Fibroblast of lung (primary cell): ENCODE measurements at regions not wholly inside any gene's neighbourhood (a gene's known extent, or its start where the extent isn't known, plus 50 kb on each side); places are given as distances from the start of the nearest gene placed in this dataset.

ENCODE experiments used
- DNase-seq, 2 donors: peaks; one replicate each; pipeline versions ENCODE4 v3.0.0 to v3.0.0-alpha.2; 2010; ENCODE audit warnings: low read depth in 2 of 2
- H2AFZ ChIP-seq: 2 replicates; pipeline ENCODE4 v1.5.1; 2012; ENCODE audit warnings: low read length, control low read depth, inconsistent platforms
- H3K27ac ChIP-seq: 2 replicates; pipeline ENCODE4 v1.5.1; 2011; ENCODE audit warnings: low read length, control low read depth; ENCODE audit not compliant: insufficient read depth
- H3K27me3 ChIP-seq: 2 replicates; pipeline ENCODE4 v1.5.1; 2011; ENCODE audit warnings: mild to moderate bottlenecking, low read length; ENCODE audit not compliant: control insufficient read depth, insufficient read depth
- H3K36me3 ChIP-seq: 2 replicates; pipeline ENCODE4 v1.5.1; 2011; ENCODE audit warnings: low read length; ENCODE audit not compliant: control insufficient read depth, insufficient read depth
- H3K4me1 ChIP-seq: 2 replicates; pipeline ENCODE4 v1.5.1; 2011; ENCODE audit warnings: low read length; ENCODE audit not compliant: control insufficient read depth, insufficient read depth; ENCODE audit errors: extremely low read depth
- H3K4me2 ChIP-seq: 2 replicates; pipeline ENCODE4 v1.5.1; 2011; ENCODE audit warnings: low read length, control low read depth; ENCODE audit not compliant: insufficient read depth; ENCODE audit errors: extremely low read depth
- H3K4me3 ChIP-seq, 4 experiments: fragments of 200-600 bp in 1 of 4; sonication (generic) in 1 of 4; replicated peaks in 1 of 4; 2 replicates each; pipeline ENCODE4 v1.5.1; 2011 to 2016; ENCODE audit warnings: low read length in 4 of 4, low read depth in 3 of 4, mild to moderate bottlenecking in 3 of 4, control low read depth in 2 of 4, inconsistent platforms in 1 of 4, mixed read lengths in 1 of 4; ENCODE audit not compliant: insufficient read depth in 1 of 4; ENCODE audit errors: control extremely low read depth in 1 of 4
- H3K79me2 ChIP-seq: 2 replicates; pipeline ENCODE4 v1.5.1; 2012; ENCODE audit warnings: mild to moderate bottlenecking, low read length, inconsistent platforms; ENCODE audit not compliant: control insufficient read depth, insufficient read depth
- H3K9ac ChIP-seq: 2 replicates; pipeline ENCODE4 v1.5.1; 2011; ENCODE audit warnings: mild to moderate bottlenecking, low read length, control low read depth; ENCODE audit not compliant: insufficient read depth
- H3K9me3 ChIP-seq: 2 replicates; pipeline ENCODE4 v1.5.1; 2012; ENCODE audit warnings: low read depth, low read length; ENCODE audit not compliant: control insufficient read depth, insufficient read depth
- H4K20me1 ChIP-seq: 2 replicates; pipeline ENCODE4 v1.5.1; 2011; ENCODE audit warnings: low read length; ENCODE audit not compliant: control insufficient read depth, insufficient read depth; ENCODE audit errors: extremely low read depth
- EZH2 ChIP-seq: IDR thresholded peaks from 2 replicates; pipeline ENCODE4 v1.5.1; 2012; ENCODE audit warnings: low read length, control low read depth, mild to moderate bottlenecking; ENCODE audit errors: missing control alignments
- TF ChIP-seq, protein P1 (sequence below), 2 donors: IDR thresholded peaks in 1 of 2; conservative IDR thresholded peaks in 1 of 2; 1 replicate in 1 of 2; 2 replicates in 1 of 2; pipeline ENCODE4 v1.5.1; 2011 to 2012; ENCODE audit warnings: low read length in 2 of 2, control low read depth in 1 of 2, inconsistent platforms in 1 of 2, low read depth in 1 of 2, mild to moderate bottlenecking in 1 of 2

DNA sequence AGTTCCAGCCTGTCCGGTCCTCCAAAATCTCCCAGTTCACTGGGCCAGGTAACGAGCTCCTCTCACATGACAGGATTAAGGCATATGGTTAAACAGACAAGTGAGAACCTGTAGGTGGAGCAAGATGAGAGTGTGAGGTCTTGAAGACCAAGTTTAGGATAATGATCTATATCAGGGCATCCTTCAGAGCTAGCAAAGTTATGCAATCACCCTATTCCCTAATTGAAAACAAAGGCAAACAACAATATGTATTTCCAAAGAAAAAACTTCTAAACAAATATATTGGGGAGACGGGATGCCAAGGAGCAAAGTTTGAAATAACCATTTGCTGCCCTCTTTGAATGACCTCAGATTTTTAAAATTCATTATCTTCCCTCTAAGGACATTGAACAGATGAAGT, 571.2 kb downstream of the BCL11B start:
- H3K27me3 ChIP-seq: no peaks in the 10 kb centered on the region
- no peak overlapping the region for H2AFZ ChIP-seq
- TF ChIP-seq, protein P1, sequence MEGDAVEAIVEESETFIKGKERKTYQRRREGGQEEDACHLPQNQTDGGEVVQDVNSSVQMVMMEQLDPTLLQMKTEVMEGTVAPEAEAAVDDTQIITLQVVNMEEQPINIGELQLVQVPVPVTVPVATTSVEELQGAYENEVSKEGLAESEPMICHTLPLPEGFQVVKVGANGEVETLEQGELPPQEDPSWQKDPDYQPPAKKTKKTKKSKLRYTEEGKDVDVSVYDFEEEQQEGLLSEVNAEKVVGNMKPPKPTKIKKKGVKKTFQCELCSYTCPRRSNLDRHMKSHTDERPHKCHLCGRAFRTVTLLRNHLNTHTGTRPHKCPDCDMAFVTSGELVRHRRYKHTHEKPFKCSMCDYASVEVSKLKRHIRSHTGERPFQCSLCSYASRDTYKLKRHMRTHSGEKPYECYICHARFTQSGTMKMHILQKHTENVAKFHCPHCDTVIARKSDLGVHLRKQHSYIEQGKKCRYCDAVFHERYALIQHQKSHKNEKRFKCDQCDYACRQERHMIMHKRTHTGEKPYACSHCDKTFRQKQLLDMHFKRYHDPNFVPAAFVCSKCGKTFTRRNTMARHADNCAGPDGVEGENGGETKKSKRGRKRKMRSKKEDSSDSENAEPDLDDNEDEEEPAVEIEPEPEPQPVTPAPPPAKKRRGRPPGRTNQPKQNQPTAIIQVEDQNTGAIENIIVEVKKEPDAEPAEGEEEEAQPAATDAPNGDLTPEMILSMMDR (conservative IDR thresholded peaks at IDR 0.05 in 1 of 2, IDR thresholded peaks at IDR 0.05 in 1 of 2; ENCODE audit: low read depth in 1 of 2, low read length in 2 of 2): no peak
- TF ChIP-seq EZH2: no peak
- no peak for DNase-seq
- no peaks in the 10 kb centered on the region for H3K4me1 ChIP-seq
- H3K79me2 ChIP-seq: no peaks in the 10 kb centered on the region
- no peaks in the 10 kb centered on the region for H3K36me3 ChIP-seq
- H4K20me1 ChIP-seq: no peaks in the 10 kb centered on the region
- H3K4me3 ChIP-seq: no peak overlapping the region
- H3K9me3 ChIP-seq: no peaks in the 10 kb centered on the region
- H3K4me2 ChIP-seq: no peak overlapping the region
- H3K27ac ChIP-seq: no peak overlapping the region
- no peak overlapping the region for H3K9ac ChIP-seq

DNA sequence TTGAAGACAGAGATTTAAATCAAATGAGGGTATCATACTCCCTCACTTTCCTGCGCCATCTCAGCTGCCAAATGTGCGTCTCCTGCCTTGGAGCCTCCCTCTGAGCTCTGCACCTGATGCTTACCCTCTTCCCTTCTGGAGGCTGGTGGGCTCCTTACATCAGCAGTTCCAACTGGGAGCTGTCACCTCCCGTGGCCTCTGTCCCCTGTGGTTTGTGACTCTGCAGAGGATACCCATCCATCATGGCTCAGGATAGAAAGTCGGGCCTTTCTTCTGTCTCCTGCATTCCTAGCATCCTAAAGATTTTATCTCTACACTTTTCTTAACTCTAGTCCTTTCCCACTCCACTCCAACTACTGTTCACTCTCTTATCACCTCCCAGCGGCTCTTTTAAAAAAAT, 570.6 kb downstream of the BCL11B start:
- no peak overlapping the region for H3K4me3 ChIP-seq
- H3K4me1 ChIP-seq: no peaks in the 10 kb centered on the region
- H3K27ac ChIP-seq: no peak overlapping the region
- DNase-seq: no peak
- no peak overlapping the region for H3K4me2 ChIP-seq
- H4K20me1 ChIP-seq: no peaks in the 10 kb centered on the region
- no peaks in the 10 kb centered on the region for H3K79me2 ChIP-seq
- no peaks in the 10 kb centered on the region for H3K9me3 ChIP-seq
- H3K27me3 ChIP-seq: no peaks in the 10 kb centered on the region
- TF ChIP-seq, protein P1 (conservative IDR thresholded peaks at IDR 0.05 in 1 of 2, IDR thresholded peaks at IDR 0.05 in 1 of 2; ENCODE audit: low read depth in 1 of 2, low read length in 2 of 2): no peak
- no peak for TF ChIP-seq EZH2
- H3K36me3 ChIP-seq: no peaks in the 10 kb centered on the region
- H2AFZ ChIP-seq: no peak overlapping the region
- H3K9ac ChIP-seq: no peak overlapping the region

DNA sequence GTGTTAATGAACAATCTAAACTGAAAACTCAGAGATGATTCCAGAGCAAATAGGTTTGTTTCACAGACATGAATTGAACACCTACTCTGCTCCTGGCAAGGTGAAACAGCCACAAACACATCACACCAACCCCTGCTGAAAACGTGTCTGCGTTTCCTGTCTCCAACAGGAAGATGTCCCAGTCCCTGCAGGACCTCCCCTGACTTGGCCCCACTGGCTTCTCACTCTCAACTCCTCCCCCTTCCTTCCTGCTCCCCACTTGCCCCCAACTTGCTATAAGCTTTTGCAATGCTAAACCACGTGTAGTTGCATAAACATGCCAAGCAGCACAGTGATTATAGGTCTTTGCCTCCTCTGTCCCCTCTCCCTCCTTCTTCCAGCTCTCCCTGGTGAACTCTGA, 567.6 kb downstream of the BCL11B start:
- TF ChIP-seq EZH2: no peak
- TF ChIP-seq, protein P1 (conservative IDR thresholded peaks at IDR 0.05 in 1 of 2, IDR thresholded peaks at IDR 0.05 in 1 of 2; ENCODE audit: low read depth in 1 of 2, low read length in 2 of 2): no peak
- Histone ChIP-seq H3K27ac (no peak overlapping the region), H4K20me1 (no peaks in the 10 kb centered on the region), H3K4me2 (no peak overlapping the region), H2AFZ (no peak overlapping the region), H3K9me3 (no peaks in the 10 kb centered on the region), H3K36me3 (no peaks in the 10 kb centered on the region), H3K4me3 (no peak overlapping the region), H3K27me3 (no peaks in the 10 kb centered on the region), H3K4me1 (no peaks in the 10 kb centered on the region), H3K79me2 (no peaks in the 10 kb centered on the region), H3K9ac (no peak overlapping the region)
- DNase-seq: no peak
